ENCODE measurements at regions not wholly inside any gene's neighbourhood (a gene's known extent, or its start where the extent isn't known, plus 50 kb on each side); places are given as distances from the start of the nearest gene placed in this dataset.

DNA sequence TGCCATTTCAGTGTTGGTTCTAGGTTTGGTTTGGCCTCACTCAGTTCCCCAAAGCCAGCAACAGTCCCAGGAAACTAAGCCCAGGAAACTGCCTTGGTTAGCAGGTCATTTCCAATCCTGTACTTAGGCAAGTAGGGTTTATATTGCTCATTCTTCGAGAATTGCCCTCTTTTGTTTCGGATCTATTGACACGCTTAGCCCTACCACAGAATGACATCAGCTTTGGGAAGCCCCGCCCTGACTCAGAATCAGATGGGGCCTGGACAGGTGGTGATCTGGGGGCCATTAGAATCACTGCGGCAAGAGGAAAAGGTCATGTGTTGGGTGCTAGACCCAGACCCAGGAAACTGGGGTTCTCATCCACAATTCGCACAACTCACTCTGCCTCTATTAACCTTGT, 578.2 kb downstream of the QKI start:
- Histone ChIP-seq H3K79me2 (ENCODE audit: control insufficient read depth, insufficient read depth, low read length) (no peaks in the 10 kb centered on the region), H3K27me3 (ENCODE audit: control insufficient read depth, extremely low read depth, insufficient read depth, low read length) (no peaks in the 10 kb centered on the region), H3K27ac (ENCODE audit: control insufficient read depth, insufficient read depth, low read length) (no peak overlapping the region), H4K20me1 (ENCODE audit: control insufficient read depth, extremely low read depth, insufficient read depth, low read length) (no peaks in the 10 kb centered on the region), H3K9me1 (ENCODE audit: control insufficient read depth, extremely low read depth, insufficient read depth, low read length) (no peaks in the 10 kb centered on the region), H3K4me2 (ENCODE audit: control insufficient read depth, extremely low read depth, insufficient read depth, low read depth, low read length) (no peak overlapping the region), H2AFZ (ENCODE audit: control insufficient read depth, low read length) (no peak overlapping the region), H3K4me3 (ENCODE audit: control insufficient read depth in 2 of 3, extremely low read depth in 1 of 3, insufficient read depth in 2 of 3, low read depth in 1 of 3, low read length in 3 of 3) (no peak overlapping the region), H3K9me3 (ENCODE audit: control insufficient read depth, low read depth, low read length) (no peaks in the 10 kb centered on the region), H3K9ac (ENCODE audit: control insufficient read depth, extremely low read depth, insufficient read depth, low read length) (no peak overlapping the region), H3K36me3 (ENCODE audit: control insufficient read depth in 2 of 2, extremely low read depth in 1 of 2, insufficient read depth in 2 of 2, low read length in 2 of 2) (no peaks in the 10 kb centered on the region), H3K4me1 (ENCODE audit: control insufficient read depth, extremely low read depth, insufficient read depth, low read length) (no peaks in the 10 kb centered on the region)
- no peak for DNase-seq (ENCODE audit: low read depth, low spot score)
- FAIRE-seq: no peak
- dilution Hi-C loops (cut with MboI; ENCODE audit: extremely low pct_ligation_motif_present, low sequenced_read_pairs): no loop called here
- TF ChIP-seq, protein P1, sequence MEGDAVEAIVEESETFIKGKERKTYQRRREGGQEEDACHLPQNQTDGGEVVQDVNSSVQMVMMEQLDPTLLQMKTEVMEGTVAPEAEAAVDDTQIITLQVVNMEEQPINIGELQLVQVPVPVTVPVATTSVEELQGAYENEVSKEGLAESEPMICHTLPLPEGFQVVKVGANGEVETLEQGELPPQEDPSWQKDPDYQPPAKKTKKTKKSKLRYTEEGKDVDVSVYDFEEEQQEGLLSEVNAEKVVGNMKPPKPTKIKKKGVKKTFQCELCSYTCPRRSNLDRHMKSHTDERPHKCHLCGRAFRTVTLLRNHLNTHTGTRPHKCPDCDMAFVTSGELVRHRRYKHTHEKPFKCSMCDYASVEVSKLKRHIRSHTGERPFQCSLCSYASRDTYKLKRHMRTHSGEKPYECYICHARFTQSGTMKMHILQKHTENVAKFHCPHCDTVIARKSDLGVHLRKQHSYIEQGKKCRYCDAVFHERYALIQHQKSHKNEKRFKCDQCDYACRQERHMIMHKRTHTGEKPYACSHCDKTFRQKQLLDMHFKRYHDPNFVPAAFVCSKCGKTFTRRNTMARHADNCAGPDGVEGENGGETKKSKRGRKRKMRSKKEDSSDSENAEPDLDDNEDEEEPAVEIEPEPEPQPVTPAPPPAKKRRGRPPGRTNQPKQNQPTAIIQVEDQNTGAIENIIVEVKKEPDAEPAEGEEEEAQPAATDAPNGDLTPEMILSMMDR (optimal IDR thresholded peaks at IDR 0.05 in 1 of 3, IDR thresholded peaks at IDR 0.05 in 1 of 3, conservative IDR thresholded peaks at IDR 0.05 in 1 of 3; ENCODE audit: extremely low read depth in 1 of 3, insufficient read depth in 2 of 3, low read length in 3 of 3): no peak
- no peak for TF ChIP-seq EZH2 (IDR thresholded peaks at IDR 0.05; ENCODE audit: low read length)

DNA sequence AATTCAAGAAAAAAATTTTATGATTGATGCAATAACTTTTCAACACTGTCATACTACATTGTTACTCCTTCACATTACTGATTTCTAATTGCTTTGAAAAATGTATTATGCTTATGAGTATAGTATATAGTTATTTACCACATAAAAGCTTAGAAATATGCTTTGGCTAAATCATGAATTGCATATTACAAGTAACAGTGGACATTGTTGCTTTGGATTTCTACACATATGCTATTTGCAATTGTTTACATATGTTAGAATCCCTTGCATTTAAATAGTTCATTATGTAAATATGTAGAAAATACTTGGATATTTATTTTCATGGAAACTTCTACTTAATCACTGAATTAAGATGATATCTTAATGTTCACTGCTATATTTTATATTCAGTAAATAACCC, 577.5 kb downstream of the QKI start:
- FAIRE-seq (no peak), DNase-seq (ENCODE audit: low read depth, low spot score) (no peak)
- Histone ChIP-seq H3K27ac (ENCODE audit: control insufficient read depth, insufficient read depth, low read length) (no peak overlapping the region), H3K9me1 (ENCODE audit: control insufficient read depth, extremely low read depth, insufficient read depth, low read length) (no peaks in the 10 kb centered on the region), H3K79me2 (ENCODE audit: control insufficient read depth, insufficient read depth, low read length) (no peaks in the 10 kb centered on the region), H3K9me3 (ENCODE audit: control insufficient read depth, low read depth, low read length) (no peaks in the 10 kb centered on the region), H3K9ac (ENCODE audit: control insufficient read depth, extremely low read depth, insufficient read depth, low read length) (no peak overlapping the region), H3K36me3 (ENCODE audit: control insufficient read depth in 2 of 2, extremely low read depth in 1 of 2, insufficient read depth in 2 of 2, low read length in 2 of 2) (no peaks in the 10 kb centered on the region), H3K4me3 (ENCODE audit: control insufficient read depth in 2 of 3, extremely low read depth in 1 of 3, insufficient read depth in 2 of 3, low read depth in 1 of 3, low read length in 3 of 3) (no peak overlapping the region), H2AFZ (ENCODE audit: control insufficient read depth, low read length) (no peak overlapping the region), H4K20me1 (ENCODE audit: control insufficient read depth, extremely low read depth, insufficient read depth, low read length) (no peaks in the 10 kb centered on the region), H3K4me2 (ENCODE audit: control insufficient read depth, extremely low read depth, insufficient read depth, low read depth, low read length) (no peak overlapping the region), H3K4me1 (ENCODE audit: control insufficient read depth, extremely low read depth, insufficient read depth, low read length) (no peaks in the 10 kb centered on the region), H3K27me3 (ENCODE audit: control insufficient read depth, extremely low read depth, insufficient read depth, low read length) (no peaks in the 10 kb centered on the region)
- dilution Hi-C loops (cut with MboI; ENCODE audit: extremely low pct_ligation_motif_present, low sequenced_read_pairs): no loop called here
- TF ChIP-seq EZH2 (IDR thresholded peaks at IDR 0.05; ENCODE audit: low read length): no peak
- TF ChIP-seq, protein P1 (optimal IDR thresholded peaks at IDR 0.05 in 1 of 3, IDR thresholded peaks at IDR 0.05 in 1 of 3, conservative IDR thresholded peaks at IDR 0.05 in 1 of 3; ENCODE audit: extremely low read depth in 1 of 3, insufficient read depth in 2 of 3, low read length in 3 of 3): no peak

All from keratinocyte (primary cell).